H1 (cell line): ENCODE measurements at regions not wholly inside any gene's neighbourhood (a gene's known extent, or its start where the extent isn't known, plus 50 kb on each side); places are given as distances from the start of the nearest gene placed in this dataset.

ENCODE experiments used
- BACH1 ChIP-seq: IDR thresholded peaks from 2 replicates; pipeline ENCODE4 v1.6.1; 2012; ENCODE audit warnings: low read length, improper control_type of control experiment
- HDAC2 ChIP-seq, 2 experiments: fragments of 300-600 bp in 1 of 2; sonication (generic) in 1 of 2; IDR thresholded peaks; 2 replicates each; pipeline ENCODE4 v1.6.1; 2011 to 2012; ENCODE audit warnings: low read depth in 2 of 2, low read length in 2 of 2, mild to moderate bottlenecking in 2 of 2, moderate library complexity in 2 of 2, borderline replicate concordance in 1 of 2, inconsistent platforms in 1 of 2
- JUND ChIP-seq: IDR thresholded peaks from 2 replicates; pipeline ENCODE4 v1.6.1; 2011; ENCODE audit warnings: mild to moderate bottlenecking, improper control_type of control experiment, low read length
- NRF1 ChIP-seq: IDR thresholded peaks from 2 replicates; pipeline ENCODE4 v1.6.1; 2011; ENCODE audit warnings: mild to moderate bottlenecking, low read depth, low read length, improper control_type of control experiment
- PHF8 ChIP-seq: fragments of 200-600 bp; sonication (generic); conservative IDR thresholded peaks from 2 replicates; pipeline ENCODE4 v1.7.1; 2012; ENCODE audit warnings: low read depth, mild to moderate bottlenecking, inconsistent platforms, low read length, moderate library complexity
- TAF1 ChIP-seq: IDR thresholded peaks from 2 replicates; pipeline ENCODE4 v1.6.1; 2011; ENCODE audit warnings: mild to moderate bottlenecking, low read depth, low read length

- TF ChIP-seq NRF1 (no peak), HDAC2 (IDR thresholded peaks at IDR 0.05; ENCODE audit: borderline replicate concordance in 1 of 2, low read depth in 2 of 2, low read length in 2 of 2) (no peak), PHF8 (no peak), BACH1 (no peak), JUND (no peak), TAF1 (no peak)
- TF ChIP-seq, all 59 proteins: peak for 0
Measured at GRCh38 chr11:131056036-131056435, 139.8 kb upstream of the SNX19 start (continued).
